Panc1 (cell line): ENCODE measurements at regions not wholly inside any gene's neighbourhood (a gene's known extent, or its start where the extent isn't known, plus 50 kb on each side); places are given as distances from the start of the nearest gene placed in this dataset.

ENCODE experiments used
- ATAC-seq: fragments of 200-7000 bp; cut with Tn5 transposase; 2 replicates; pipeline ENCODE4 v1.9.1; 2020; ENCODE audit warnings: mild to moderate bottlenecking, moderate library complexity
- BruUV-seq: library from RNA; stranded (reverse); fragments of 400-500 nt; replicated peaks from 2 replicates; lab custom pipeline; 2021; lab: Mats Ljungman, UMichigan
- CTCF ChIA-PET: fragments of 300-600 bp; sonication (Branson Sonifier 250); formaldehyde crosslinking; loops from one replicate; lab custom pipeline; 2022; ENCODE audit warnings: antibody characterized with exemption; lab: Charles Lee
- POLR2A ChIA-PET: fragments of 300-600 bp; sonication (Branson Sonifier 250); formaldehyde crosslinking; loops from one replicate; lab custom pipeline; 2022; ENCODE audit warnings: antibody characterized with exemption; lab: Charles Lee
- DNase-seq: peaks from one replicate; pipeline ENCODE4 v3.0.0-alpha.2; 2010; ENCODE audit warnings: low read depth, low spot score
- H3K27ac ChIP-seq: 2 replicates; pipeline ENCODE4 v1.5.1; 2011; ENCODE audit warnings: mild to moderate bottlenecking, low read length, inconsistent platforms
- H3K27me3 ChIP-seq: fragments of 200-500 bp; sonication (Bioruptor generic); 2 replicates; pipeline ENCODE4 v1.6.0; 2014; ENCODE audit warnings: low read length, inconsistent platforms; ENCODE audit not compliant: control insufficient read depth, insufficient read depth
- H3K36me3 ChIP-seq: fragments of 200-500 bp; sonication (Bioruptor generic); 2 replicates; pipeline ENCODE4 v1.5.1; 2014; ENCODE audit warnings: inconsistent platforms, mild to moderate bottlenecking, low read length, moderate library complexity; ENCODE audit not compliant: control insufficient read depth, insufficient read depth
- H3K4me1 ChIP-seq: 2 replicates; pipeline ENCODE4 v1.5.1; 2011; ENCODE audit warnings: inconsistent platforms, mild to moderate bottlenecking, low read length, moderate library complexity; ENCODE audit not compliant: control insufficient read depth, insufficient read depth
- H3K4me3 ChIP-seq, 2 experiments: 2 replicates each; pipeline ENCODE4 v1.5.1; 2011 to 2012; ENCODE audit warnings: low read depth in 2 of 2, low read length in 2 of 2, mild to moderate bottlenecking in 2 of 2, inconsistent platforms in 1 of 2, moderate library complexity in 1 of 2
- H3K9me3 ChIP-seq: fragments of 200-500 bp; sonication (Bioruptor generic); 2 replicates; pipeline ENCODE4 v1.5.1; 2014; ENCODE audit warnings: low read depth, mild to moderate bottlenecking, inconsistent platforms, low read length, moderate library complexity; ENCODE audit not compliant: control insufficient read depth, insufficient read depth
- CTCF ChIP-seq: fragments of 450-650 bp; IDR thresholded peaks from 2 replicates; pipeline ENCODE4 v1.5.1; 2017; ENCODE audit warnings: mild to moderate bottlenecking
- POLR2AphosphoS5 ChIP-seq: IDR thresholded peaks from 2 replicates; pipeline ENCODE4 v1.6.1; 2012; ENCODE audit warnings: mild to moderate bottlenecking, low read depth, low read length, moderate library complexity
- SIN3A ChIP-seq: IDR thresholded peaks from 2 replicates; pipeline ENCODE4 v1.6.1; 2012; ENCODE audit warnings: low read depth, mild to moderate bottlenecking, low read length, moderate library complexity, borderline replicate concordance; ENCODE audit not compliant: insufficient read depth
- TCF7L2 ChIP-seq: IDR thresholded peaks from 2 replicates; pipeline ENCODE4 v1.6.1; 2011; ENCODE audit warnings: mild to moderate bottlenecking, low read depth, low read length, inconsistent platforms
- in situ Hi-C: cut with HindIII; loops from 2 replicates; pipeline ENCODE4 v1.10.0; 2016; ENCODE audit warnings: low sequenced_read_pairs, low pct_unique_long_range_greater_than_20kb
- intact Hi-C: fragments of 100-400 bp; cut with micrococcal nuclease; formaldehyde crosslinking; loops from one replicate; pipeline ENCODE4 v1.10.0; 2022; ENCODE audit not compliant: unreplicated experiment
- TF ChIP-seq, protein P1 (sequence below), 2 experiments: IDR thresholded peaks; 2 replicates each; pipeline ENCODE4 v1.6.1; 2011 to 2012; ENCODE audit warnings: low read depth in 2 of 2, control low read depth in 1 of 2, low read length in 1 of 2, mild to moderate bottlenecking in 1 of 2, moderate library complexity in 1 of 2; ENCODE audit not compliant: insufficient read depth in 1 of 2

- H3K27ac ChIP-seq: no peak overlapping the region
- in situ Hi-C loops (no loop called here), intact Hi-C loops (no loop called here)
- H3K36me3 ChIP-seq: no peaks in the 10 kb centered on the region
- CTCF ChIA-PET: no interaction called here
- POLR2A ChIA-PET: no interaction called here
- no peak overlapping the region for H3K4me3 ChIP-seq
- ATAC-seq (no peak), DNase-seq (no peak)
- no peak for TF ChIP-seq POLR2AphosphoS5
- no peak for TF ChIP-seq TCF7L2
- no peak for TF ChIP-seq SIN3A
- TF ChIP-seq CTCF: no peak
- TF ChIP-seq, protein P1, sequence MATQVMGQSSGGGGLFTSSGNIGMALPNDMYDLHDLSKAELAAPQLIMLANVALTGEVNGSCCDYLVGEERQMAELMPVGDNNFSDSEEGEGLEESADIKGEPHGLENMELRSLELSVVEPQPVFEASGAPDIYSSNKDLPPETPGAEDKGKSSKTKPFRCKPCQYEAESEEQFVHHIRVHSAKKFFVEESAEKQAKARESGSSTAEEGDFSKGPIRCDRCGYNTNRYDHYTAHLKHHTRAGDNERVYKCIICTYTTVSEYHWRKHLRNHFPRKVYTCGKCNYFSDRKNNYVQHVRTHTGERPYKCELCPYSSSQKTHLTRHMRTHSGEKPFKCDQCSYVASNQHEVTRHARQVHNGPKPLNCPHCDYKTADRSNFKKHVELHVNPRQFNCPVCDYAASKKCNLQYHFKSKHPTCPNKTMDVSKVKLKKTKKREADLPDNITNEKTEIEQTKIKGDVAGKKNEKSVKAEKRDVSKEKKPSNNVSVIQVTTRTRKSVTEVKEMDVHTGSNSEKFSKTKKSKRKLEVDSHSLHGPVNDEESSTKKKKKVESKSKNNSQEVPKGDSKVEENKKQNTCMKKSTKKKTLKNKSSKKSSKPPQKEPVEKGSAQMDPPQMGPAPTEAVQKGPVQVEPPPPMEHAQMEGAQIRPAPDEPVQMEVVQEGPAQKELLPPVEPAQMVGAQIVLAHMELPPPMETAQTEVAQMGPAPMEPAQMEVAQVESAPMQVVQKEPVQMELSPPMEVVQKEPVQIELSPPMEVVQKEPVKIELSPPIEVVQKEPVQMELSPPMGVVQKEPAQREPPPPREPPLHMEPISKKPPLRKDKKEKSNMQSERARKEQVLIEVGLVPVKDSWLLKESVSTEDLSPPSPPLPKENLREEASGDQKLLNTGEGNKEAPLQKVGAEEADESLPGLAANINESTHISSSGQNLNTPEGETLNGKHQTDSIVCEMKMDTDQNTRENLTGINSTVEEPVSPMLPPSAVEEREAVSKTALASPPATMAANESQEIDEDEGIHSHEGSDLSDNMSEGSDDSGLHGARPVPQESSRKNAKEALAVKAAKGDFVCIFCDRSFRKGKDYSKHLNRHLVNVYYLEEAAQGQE (IDR thresholded peaks at IDR 0.05; ENCODE audit: insufficient read depth in 1 of 2, low read depth in 2 of 2, low read length in 1 of 2): no peak
- BruUV-seq: no TSS peak
- H3K27me3 ChIP-seq: no peaks in the 10 kb centered on the region
- H3K9me3 ChIP-seq: no peaks in the 10 kb centered on the region
- H3K4me1 ChIP-seq: no peaks in the 10 kb centered on the region
Measured at GRCh38 chr1:192952646-192953045, 106.5 kb downstream of the UCHL5 start.

GRCh38 chr1:192954705-192955265 lies 104.4 kb downstream of the UCHL5 start:
- H3K27ac ChIP-seq: no peak overlapping the region
- H3K36me3 ChIP-seq: no peaks in the 10 kb centered on the region
- DNase-seq: no peak
- no peak for ATAC-seq
- CTCF ChIA-PET: no interaction called here
- POLR2A ChIA-PET: no interaction called here
- intact Hi-C loops (no loop called here), in situ Hi-C loops (no loop called here)
- no peak for TF ChIP-seq POLR2AphosphoS5
- no peak for TF ChIP-seq SIN3A
- TF ChIP-seq, protein P1 (IDR thresholded peaks at IDR 0.05; ENCODE audit: insufficient read depth in 1 of 2, low read depth in 2 of 2, low read length in 1 of 2): no peak
- TF ChIP-seq TCF7L2: no peak
- TF ChIP-seq CTCF: no peak
- H3K9me3 ChIP-seq: no peaks in the 10 kb centered on the region
- H3K27me3 ChIP-seq: no peaks in the 10 kb centered on the region
- no peak overlapping the region for H3K4me3 ChIP-seq
- BruUV-seq: no TSS peak
- H3K4me1 ChIP-seq: no peaks in the 10 kb centered on the region
